ENCODE measurements at regions not wholly inside any gene's neighbourhood (a gene's known extent, or its start where the extent isn't known, plus 50 kb on each side); places are given as distances from the start of the nearest gene placed in this dataset.

DNA sequence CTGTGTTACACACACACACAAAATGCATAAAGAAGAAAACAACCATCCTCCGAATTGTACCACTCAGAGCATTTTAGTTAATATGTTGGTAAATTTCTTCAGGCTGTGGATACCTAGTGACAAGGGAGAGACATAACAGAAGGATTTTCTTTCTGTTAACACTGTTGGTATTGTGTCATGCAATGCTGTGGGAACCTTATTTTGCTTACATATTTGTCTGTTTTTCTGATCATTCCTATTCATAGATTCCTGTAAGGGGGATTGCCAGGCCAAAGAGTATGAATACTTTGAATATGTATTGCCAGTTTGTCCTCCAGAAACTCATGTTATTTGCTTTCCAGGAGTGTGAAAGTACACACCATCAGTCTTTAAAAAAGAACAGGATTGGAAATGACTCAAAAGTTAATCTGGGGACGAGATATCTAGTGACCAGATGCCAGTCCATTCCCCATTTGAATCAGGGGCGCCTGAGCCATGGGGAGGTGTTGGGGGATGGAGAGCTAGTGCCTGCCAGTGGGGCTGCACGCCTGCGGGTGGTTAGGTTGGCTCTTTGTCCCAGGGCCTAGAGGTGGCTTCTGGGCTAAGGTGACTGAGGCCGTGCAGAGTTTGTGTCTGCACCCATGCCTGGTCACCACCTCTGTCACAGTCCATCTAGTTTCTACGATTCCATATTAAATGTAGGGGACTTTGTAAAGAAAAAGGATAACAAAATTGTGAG is 142.0 kb downstream of the PTPN20 start:
- DNase-seq = no peak

DNA sequence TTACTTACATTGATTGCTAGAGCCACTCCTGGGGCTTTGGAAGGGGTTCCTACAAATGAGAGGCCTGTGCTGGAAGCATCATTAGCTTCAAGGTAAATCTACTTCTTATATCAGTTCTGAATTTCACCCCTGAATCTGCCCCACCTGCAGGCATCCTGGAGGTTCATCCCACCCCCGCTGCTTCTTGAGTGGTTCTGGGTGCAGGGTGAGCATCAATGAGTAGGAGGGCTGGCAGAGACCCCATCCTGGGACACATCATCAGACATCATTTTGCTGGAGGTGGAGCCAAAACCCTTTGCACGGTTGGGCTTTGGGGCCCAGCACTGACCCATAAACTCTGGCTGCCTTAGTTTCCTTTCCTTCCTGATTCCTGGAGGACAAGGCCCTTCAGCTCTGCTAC is 143.7 kb downstream of the PTPN20 start:
- DNase-seq = no peak

DNA sequence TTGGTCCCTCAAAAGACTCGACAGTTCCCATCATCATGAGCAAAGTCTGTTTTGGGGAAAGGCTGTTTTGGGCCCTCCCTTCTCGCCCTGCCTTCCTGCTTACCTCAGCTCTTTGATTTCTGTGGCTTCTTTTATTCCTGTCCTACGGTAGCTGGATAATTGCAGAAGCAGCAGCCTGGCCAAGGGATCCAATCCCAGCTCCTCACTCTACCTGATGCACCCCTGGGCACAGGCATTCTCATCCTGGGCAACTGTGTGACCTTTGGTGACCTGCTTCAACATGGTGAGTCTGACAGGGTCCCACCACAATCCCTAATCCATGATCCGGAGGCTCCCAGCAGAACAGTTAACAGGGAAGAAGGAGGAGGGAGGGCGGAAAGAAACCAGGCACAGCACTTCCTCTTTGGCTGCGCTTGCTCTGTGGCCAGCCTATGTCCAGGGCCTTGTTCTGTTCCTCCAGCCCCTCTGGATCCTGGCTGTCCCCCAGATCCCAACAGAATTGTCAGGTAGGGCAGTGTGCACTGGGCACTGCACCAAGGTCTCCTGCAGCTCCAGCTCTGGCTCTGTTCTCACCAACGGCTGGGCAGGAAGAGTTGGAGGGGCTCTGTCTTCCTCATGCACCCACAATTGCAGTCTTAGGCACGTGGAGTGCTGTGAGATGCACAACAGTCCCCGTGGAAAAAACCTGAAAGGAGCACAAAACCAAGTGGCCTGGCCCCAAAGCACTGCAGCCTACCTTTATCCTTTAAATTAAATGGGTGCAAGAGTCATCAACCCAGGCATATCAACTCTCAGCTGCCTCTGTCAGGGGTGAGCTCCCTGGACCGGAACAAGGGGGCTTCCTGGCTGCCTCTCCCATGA is 144.4 kb downstream of the PTPN20 start:
- no peak for DNase-seq

DNA sequence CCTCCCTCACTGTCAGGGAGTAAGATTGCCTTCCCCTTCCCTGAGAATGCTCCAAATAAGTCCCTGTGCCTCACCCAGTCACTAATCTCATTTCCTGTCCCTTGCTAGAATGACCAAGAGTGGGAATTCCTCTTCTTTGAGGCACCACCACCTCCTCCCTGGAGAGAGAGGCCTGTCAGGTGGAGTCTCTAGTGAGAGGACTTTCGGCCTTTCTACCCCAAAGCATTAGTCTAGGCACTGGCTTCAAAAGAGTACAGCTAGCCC is 145.0 kb downstream of the PTPN20 start:
- no peak for DNase-seq

DNA sequence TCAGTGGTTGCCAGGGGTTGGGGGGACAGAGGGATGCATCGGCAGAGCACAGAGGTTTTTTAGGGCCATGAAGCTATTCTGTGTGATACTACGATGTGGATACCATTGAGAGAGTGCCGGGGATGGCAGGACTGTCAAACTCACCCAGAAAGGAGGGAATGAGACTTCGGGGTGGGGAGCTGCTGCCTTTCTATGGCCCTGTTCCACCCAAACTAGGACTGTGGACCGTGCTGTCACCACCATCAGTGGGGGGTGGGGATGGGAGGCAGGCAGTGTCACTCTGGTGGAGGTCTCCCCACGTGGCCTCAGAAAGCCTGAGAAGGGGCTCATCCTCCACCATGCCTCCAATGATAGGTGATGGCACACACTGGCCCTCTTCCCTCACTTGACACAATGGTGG is 146.2 kb downstream of the PTPN20 start:
- no peak for DNase-seq

DNA sequence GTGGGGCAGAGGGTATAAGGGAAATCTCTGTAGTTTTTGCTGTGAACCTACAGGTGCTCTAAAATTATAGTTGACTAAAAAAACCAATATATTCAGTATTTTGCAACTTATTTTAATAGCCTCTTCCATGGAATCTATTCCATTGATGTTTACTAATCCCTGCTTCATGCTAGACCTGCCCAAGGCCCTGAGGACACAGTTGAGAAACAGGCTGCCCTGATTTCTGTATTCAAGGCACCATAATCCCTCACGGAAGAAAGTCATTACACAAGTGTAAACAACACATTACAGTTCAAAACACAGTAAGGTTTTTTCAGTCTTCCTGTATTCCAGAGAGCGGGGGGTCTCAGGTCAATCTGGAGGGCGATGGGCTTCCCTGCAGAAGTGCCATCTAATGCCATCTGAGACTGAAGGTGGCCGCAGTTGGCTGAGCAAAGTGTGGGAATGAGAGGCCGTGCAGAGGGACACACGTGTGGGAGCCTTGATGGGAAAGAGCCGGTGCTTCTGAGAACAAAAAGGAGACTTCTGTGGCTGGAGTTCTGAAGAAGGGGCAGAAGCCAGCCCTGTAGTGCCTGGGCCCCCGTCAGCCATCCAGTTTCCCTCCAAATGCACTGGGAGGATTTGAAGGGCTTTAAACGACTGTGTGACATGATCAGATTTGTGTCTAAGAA is 146.9 kb downstream of the PTPN20 start:
- no peak for DNase-seq

DNA sequence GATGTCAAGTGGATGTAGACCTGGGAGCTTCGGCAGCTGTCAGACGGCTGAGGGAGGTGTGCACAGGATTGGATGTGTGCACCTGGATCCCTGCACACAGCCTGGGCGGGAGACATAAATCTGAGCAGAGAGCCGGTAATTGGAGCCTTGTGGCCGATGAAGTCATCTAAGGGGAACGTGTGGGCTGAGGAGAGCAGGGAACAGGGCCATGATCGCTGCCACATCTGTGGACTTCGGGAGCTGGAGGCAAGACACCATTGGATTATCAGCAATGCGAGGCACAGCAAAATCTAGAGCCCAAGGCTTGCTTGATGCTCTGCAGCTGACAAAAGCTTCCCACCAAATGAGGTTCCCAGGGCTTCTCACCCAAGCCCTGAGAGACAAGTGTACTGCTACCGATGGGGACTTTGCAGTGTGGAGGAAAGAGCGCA is 147.7 kb downstream of the PTPN20 start:
- DNase-seq = no peak

DNA sequence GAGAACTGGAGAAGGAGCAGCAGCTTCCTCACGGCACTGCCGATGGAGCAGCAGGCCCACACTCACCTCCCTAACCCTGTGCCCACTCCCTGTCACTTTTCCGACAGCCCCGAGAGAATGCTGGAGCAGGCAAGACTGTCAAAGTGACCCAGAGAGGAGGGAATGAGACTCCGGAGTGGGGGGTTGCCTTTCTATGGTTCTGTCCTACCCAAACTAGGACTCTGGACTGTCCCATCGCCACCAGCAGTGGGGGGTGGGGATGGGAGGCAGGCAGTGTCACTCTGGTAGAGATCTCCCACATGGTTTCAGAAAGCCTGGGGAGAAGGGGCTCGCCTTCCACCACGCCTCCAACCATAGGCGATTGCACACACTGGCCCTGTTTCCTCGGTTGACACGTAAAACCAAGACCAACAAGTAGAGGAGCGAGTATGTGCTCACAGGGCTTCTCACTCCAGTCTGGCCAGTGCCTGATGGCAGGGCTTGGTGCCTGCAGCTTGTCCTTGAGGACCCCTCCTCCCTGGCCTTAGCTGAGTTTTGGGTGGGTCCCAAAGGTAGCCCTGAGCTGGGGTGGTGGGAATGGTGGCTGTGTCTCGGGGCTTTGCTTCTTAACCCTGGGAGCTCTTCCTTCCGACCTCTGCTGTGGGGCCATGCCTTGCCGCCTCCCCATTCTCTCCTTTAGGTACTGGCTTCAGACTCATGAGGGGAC is 148.5 kb downstream of the PTPN20 start:
- DNase-seq = no peak

DNA sequence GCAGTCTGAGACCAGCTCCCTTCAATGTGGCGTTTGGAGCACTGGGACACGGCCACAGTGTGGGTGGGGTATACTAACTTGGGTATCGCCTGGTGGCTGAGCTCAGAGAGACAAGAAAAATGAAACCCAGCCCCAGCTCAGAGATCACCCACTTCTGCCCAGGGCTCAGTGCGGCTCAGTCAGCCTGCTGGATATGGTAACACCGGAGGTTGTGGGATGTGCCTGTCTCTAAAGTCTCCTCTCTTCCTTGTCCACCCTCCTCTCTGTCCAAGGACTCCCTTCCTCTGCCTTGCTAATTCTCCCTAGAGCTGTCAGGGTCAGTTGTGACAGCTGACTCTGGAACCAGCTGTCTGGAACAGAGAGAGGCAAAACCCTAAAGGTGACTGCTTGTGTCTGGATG is 149.1 kb downstream of the PTPN20 start:
- no peak for DNase-seq

DNA sequence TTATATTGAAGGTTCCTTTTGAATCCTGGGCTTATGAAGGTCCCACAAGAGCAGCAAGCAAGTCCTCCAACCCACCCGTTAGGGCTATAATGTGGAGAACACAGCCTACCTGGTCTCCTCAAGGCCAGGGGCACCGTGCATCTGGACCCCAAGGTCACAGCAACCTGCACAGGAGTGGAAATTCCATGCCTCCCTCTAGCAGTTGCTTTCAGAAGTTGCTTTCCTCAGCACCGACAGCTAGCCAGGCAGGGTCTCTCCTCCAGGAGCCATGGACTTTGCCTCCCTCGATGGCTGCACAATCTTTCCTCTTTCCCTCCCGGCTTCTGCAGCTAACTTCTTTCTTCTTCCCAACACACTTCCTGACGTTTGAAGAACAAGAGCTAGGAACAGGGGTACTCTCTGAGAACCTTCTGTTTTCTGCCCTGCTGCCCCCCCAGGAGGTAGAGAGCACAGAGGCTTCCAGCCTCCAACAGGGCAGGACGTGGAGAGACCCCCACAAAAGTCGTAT is 149.8 kb downstream of the PTPN20 start:
- DNase-seq = no peak

DNA sequence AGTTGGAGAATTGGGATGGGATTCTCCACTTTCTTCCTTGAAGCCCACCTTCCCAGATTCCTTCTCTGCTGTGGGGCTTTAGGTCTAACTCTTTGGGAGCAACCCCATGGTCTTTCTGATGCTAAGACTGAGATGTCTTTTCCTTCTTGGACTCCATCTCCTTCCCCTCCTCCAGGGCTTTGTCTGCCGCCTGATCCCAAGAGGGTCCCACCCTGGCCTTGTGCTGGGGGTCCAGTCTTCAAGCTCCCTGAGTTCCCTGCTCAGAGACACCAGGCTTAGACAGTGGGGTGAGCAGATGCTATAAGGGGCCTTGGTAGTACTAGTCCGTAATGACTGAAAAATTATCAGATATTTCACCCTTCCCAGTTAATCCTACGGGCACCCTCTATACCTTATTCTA is 150.5 kb downstream of the PTPN20 start:
- DNase-seq = no peak

DNA sequence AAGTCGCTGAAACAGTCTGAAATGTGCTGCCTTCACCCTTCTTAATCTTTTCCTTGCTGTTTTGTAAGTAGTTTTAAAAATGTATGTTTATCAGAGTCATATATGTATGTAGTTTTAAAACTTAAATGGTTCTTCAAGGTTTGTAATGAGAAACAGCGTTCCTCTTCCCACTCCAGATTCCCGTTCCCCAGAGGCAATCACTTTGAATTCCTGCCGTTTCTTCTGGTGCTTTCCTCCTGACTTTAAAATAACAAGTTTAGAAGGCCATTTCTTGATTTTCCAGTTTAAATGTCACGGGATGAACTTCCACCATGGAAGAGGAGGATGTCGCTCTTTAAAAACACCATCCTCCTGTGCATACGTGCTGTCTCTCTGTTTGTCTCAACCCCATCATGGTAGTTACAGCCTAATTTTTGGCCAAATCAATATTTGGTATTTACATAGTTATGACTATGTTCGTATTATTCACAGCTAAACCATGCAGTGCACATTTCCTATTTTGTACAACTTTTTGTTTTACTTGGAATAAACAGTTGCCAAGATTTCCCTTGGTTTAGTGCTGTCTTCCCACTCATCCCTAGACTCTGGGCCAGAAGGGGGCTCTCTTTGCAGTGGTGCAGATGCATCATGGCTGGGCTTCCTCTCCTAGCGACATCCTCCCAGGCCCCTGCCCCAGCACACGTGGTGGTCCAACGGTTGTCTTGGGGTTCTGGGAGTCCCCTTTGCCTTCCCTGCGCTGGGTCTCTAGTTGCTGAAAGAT is 151.4 kb downstream of the PTPN20 start:
- no peak for DNase-seq

DNA sequence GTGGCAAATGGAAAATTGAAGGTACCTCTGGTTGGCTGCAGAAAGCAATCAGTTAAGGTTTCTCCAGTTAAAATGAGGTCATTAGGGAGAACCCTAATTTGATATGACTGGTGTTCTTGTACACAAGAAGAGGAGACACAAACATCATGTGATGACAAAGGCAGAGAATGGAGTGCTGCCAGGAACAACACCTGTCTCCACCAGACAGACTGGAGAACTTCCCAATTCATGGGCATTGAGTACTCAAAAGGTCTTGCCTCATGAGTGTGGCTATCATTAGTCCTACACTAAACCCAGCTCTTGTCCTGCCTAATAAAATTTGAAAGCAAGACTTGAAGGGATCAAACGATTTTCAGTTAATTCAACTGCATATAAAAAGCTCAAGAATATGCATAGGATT is 152.6 kb downstream of the PTPN20 start:
- no peak for DNase-seq

DNA sequence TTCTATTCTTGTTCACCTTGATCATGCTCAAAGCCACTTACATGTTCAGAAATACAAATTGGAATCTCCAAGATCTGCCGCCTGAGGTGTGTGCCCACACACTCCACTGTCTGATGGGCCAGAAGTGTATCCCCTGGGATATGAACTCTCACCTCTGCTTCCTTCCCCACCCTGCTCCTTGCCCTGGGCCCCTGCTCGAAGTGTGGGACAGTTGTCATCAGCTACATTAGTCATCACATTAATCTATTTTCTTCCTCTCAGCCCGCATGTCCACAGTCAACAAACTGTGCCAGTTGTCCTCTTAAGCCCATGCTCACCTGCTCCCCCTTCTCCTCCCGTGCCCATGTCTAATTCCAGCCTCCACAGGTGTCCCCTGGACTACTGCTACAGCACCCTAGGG is 154.7 kb downstream of the PTPN20 start:
- DNase-seq = no peak

DNA sequence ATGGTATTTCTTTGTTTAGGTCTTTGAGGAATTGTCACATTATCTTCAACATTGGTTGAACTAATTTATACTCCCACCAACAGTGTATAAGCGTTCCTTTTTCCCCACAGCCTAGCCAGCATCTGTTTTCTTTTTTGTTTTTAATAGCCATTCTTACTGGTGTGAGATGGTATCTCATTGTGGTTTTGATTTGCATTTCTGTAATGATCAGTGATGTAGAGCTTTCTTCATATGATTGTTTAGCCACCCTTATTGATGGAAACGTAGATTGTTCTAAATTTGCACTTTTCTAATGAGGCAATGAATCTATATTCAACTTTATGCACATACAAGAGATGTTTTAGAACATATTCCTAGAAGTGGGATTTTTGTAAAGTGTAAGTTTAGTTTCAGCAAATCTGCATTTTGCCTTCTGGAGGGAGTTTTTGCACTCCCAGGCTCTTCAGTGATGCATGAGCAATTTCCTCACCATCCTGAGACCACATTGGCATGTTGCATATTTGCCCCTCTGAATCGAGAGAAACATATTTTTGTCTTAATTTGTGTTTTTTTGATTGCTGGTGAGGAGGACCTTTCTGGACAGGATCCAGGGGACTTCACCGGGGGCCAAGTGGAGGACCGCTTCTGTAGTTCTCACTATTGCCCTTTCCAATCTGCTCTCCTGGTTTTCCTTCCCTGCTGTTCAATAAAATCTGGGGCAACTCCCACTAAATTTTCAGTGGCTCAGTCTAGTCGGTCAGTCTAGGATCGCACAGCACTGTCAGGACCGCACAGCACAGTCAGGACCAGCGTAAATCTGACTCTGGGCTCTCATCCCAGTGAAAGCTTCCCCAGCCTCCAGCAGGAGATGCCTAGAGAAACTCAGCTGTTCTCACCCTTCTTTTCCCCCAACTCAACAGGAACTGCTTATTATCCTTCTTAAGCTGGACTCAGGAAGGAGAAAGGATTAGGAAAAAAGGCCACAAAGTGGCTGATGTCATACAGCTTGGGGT is 157.0 kb downstream of the PTPN20 start:
- no peak for DNase-seq

DNA sequence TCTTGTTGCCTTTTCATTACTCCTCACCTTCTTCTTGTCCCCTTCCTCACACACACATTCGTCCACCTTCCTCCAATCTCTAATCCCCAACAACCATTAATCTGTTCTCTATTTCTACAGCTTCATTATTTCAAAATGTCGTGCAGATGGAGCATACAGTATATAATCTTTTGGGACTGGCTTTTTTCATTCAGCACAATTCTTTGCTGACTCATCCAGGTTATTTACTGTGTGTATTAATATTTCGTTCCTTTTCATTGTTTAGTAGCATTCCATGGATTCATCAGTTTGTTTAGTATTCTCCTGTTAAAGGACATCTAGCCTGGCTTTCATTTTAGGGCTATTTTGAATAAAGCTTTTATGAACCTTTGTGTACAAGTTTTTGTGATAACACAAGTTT is 159.3 kb downstream of the PTPN20 start:
- no peak for DNase-seq

DNA sequence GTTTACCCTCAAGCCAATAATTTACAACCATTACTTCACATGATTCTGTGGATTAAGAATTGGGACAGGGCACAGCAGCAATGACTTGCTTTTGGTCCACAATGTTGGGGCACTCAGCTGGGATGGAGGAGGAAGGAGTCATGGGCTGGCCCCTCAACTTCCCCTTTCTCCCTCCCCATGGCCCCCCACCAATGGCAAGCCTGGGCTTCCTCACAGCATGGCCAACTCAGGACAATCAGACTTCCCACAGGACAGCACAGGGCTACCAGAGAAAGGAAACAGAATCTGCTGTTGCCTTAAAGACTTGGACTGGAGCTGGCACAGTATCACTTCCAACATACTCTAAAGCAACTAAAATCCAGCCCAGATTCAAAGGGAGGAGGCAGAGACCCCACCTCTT is 160.7 kb downstream of the PTPN20 start:
- DNase-seq = no peak

DNA sequence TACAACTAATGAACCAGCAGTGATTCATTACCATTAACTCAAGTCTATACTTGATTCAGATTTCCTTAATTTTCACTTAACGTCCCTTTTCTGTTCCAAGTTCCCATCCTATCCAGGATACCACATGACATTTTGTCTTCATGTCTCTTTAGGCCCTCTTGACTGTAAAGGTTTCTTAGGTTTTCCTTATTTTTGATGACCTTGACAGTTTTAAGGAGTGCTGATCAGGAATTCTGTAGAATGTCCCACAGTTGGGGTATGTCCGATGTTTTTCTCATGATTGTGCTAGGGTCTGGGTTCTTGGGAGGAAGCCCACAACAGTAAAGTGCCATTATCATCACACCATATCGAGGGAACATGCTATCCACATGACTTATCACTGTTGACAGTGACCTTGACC is 162.7 kb downstream of the PTPN20 start:
- no peak for DNase-seq

DNA sequence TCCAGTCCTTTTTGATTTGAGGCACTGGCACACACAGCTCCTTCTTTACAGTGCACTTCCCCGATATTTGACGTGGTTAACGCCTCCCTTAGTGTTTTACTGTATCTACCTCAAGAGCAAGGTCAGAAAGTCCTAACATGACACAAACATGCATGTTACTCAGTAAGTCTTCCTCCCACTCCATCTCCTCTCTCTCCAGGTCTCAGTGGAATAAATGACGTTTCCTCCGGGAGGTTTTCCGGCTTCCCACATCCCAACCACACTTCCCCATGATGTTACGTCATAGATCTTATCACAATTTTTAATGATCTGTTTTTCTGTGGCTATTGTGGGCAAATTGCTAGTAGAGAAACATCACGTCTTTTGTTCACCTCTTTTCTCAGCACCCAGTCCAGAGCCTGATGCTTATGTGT is 165.7 kb downstream of the PTPN20 start:
- no peak for DNase-seq

DNA sequence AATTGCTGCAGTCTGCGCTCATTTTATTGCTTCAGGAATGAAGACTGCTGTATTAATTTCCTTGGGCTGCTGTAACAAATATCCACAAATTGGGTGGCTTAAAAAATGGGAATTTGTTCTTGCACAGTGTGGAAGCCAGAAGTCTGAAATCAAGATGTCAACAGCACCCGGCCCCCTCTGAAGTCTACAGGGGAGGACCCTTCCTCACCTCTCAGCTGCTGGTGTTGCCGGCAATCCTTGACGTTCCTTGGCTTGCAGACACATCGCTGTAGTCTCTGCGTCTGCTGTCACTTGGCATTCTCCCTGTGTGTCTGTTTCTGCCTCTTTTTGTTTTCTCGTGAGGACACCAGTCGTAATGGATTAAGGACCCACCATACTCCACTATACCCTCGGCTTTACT is 166.2 kb downstream of the PTPN20 start:
- no peak for DNase-seq

DNA sequence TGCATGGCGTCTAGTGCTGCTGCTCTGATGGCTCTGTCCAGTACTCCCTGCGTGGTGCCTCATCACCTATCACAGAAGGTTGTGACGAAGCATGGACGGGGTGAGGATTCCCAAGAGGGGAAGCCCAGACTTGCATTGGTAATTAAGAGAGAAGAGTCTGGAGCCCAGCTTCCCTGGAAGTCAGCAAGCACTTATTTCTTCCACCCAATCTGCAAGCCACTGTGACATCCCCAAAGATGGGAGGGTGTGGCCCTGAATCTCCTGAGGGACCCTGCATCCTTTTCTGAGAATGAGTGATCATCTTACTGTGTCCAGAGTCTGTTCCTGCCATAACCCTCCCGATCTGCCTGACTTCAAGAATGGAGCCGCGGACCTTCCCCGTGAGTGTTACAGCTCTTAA is 166.7 kb downstream of the PTPN20 start:
- no peak for DNase-seq
